ENCODE measurements at regions not wholly inside any gene's neighbourhood (a gene's known extent, or its start where the extent isn't known, plus 50 kb on each side); places are given as distances from the start of the nearest gene placed in this dataset.

- TF ChIP-seq CTCF (IDR thresholded peaks at IDR 0.05; ENCODE audit: low read depth, low read length), result no peak
- no peak overlapping the region for H3K4me3 ChIP-seq (ENCODE audit: low read depth, low read length)
Observed at GRCh38 chr5:81914696-81915095, 57.1 kb upstream of the ATG10 start.

- TF ChIP-seq CTCF (IDR thresholded peaks at IDR 0.05; ENCODE audit: low read depth, low read length), result no peak
- no peak overlapping the region for H3K4me3 ChIP-seq (ENCODE audit: low read depth, low read length)
Observed at GRCh38 chr5:81912933-81913332, 58.9 kb upstream of the ATG10 start.

- TF ChIP-seq CTCF (IDR thresholded peaks at IDR 0.05; ENCODE audit: low read depth, low read length), result no peak
- no peak overlapping the region for H3K4me3 ChIP-seq (ENCODE audit: low read depth, low read length)
Observed at GRCh38 chr5:81909677-81910076, 62.1 kb upstream of the ATG10 start.

- no peak overlapping the region for H3K4me3 ChIP-seq (ENCODE audit: low read depth, low read length)
- TF ChIP-seq CTCF (IDR thresholded peaks at IDR 0.05; ENCODE audit: low read depth, low read length), result no peak
Observed at GRCh38 chr5:81908771-81909170, 63.1 kb upstream of the ATG10 start.

GRCh38 chr5:81908044-81908443 lies 63.8 kb upstream of the ATG10 start:
- no peak overlapping the region for H3K4me3 ChIP-seq (ENCODE audit: low read depth, low read length)
- TF ChIP-seq CTCF (IDR thresholded peaks at IDR 0.05; ENCODE audit: low read depth, low read length), result no peak

GRCh38 chr5:81907012-81907635 lies 64.7 kb upstream of the ATG10 start:
- TF ChIP-seq CTCF (IDR thresholded peaks at IDR 0.05; ENCODE audit: low read depth, low read length), result no peak
- H3K4me3 ChIP-seq (ENCODE audit: low read depth, low read length), result no peak overlapping the region

- H3K4me3 ChIP-seq (ENCODE audit: low read depth, low read length), result no peak overlapping the region
- TF ChIP-seq CTCF (IDR thresholded peaks at IDR 0.05; ENCODE audit: low read depth, low read length), result no peak
Observed at GRCh38 chr5:81906086-81906485, 65.7 kb upstream of the ATG10 start.
